DMS114 treated with DMSO at 0.1 percent for 48 hours (cell line): ENCODE measurements at regions not wholly inside any gene's neighbourhood (a gene's known extent, or its start where the extent isn't known, plus 50 kb on each side); places are given as distances from the start of the nearest gene placed in this dataset.

ENCODE experiments used
- DNase-seq: peaks from one replicate; lab custom pipeline; 2025; ENCODE audit not compliant: unreplicated experiment; lab: John Stamatoyannopoulos, UW

DNA sequence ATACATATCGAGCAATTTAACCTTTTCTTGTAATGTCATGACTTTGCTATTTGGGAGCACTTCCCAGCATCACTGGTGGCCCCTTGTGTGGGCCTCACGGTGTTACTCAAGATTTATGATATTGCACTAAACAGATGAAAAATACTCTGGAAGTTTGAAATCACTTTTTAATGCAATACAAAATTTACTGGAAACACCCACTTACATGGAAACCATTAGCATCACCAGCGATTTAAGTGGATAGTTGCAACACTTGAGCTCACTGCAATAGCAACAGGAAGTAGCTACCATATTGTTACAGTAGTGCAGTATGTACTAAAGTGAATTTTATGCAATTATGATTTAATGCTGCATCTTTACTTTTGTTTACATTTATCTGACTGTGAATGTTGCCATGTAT is 184.4 kb downstream of the MDFIC start:
- no peak for DNase-seq

DNA sequence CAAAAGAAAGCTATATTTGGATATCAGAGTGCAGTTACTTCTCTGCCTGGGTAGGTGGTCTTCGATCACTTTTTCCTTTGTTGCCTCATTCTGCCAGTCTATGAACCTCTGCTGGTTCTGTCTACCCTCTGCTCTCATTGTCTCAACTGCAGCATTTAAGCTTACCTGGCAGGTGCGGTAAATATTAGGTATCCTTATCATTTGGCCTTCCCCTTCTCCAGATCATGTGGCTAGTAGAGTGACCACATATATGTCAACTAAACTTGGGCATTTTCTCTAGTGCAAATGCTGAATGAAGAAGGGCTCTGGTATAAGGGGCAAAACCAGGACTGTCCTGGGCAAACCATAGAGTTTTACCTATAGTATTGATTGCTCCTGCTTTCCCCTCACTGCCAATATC is 180.8 kb downstream of the MDFIC start:
- DNase-seq, result no peak

DNA sequence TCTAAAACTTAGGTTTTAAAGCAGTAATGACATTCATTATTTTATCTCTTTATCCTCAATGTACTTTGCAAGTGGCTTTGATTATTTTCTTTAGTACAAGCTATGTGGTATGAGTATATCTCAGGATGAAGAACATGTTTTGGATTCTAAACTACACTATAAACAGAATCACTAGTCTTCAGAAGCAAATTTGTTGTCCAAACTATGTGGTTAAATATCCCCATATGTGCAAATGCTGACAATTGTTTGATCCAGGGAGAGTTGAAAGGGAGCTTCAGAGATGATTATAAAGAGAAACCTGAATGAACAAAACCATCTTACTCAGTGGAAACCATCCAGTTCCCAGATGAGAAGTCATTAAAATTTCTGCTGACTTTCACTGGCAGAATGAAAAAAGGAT is 179.3 kb downstream of the MDFIC start:
- DNase-seq, result no peak

DNA sequence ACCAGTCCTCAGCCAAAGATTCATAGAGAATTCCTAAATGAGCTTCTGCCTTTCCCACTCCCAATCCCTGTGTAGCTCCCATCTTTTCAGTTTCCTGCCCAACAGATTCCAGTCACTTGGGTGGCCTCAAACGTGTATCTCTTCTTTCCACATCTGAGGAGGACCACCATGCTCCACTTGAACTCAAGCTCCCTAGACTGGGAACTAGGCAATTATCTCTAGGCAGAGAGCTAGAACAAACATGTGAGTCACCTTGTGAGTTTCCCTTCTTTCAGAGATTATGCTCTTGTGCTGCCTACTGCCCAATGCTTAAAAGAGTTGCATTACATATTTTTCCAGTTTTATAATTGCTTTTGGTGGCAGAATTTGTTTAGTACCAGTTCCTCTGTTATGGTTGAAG is 178.0 kb downstream of the MDFIC start:
- DNase-seq, result no peak

GRCh38 chr7:115097175-115097671 is 175.3 kb downstream of the MDFIC start:
- no peak for DNase-seq

- DNase-seq, result no peak
Observed at GRCh38 chr7:115096262-115096661, 174.4 kb downstream of the MDFIC start.

GRCh38 chr7:115094163-115094562 is 172.3 kb downstream of the MDFIC start:
- no peak for DNase-seq

- no peak for DNase-seq
Observed at GRCh38 chr7:115088893-115089292, 167.0 kb downstream of the MDFIC start.

DNA sequence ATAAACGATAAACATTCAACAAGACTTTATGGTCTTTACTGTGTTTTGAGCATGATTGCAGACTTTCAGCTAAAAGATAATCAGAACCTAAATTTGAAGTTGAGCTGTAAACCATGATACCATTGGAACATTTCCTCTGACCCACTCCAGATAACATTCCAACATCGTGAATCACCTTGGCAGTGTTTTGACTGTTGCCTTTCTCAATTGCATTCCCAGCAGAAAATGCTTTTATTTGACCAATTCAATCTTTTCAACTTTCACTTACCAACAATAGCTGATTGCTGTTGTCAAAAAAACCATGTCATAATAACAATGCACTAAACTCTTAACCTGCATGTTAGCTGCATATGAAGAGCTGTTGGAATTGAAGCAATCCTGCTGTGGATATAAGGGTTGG is 165.5 kb downstream of the MDFIC start:
- no peak for DNase-seq

GRCh38 chr7:115086146-115086841 is 164.4 kb downstream of the MDFIC start:
- DNase-seq, result no peak

DNA sequence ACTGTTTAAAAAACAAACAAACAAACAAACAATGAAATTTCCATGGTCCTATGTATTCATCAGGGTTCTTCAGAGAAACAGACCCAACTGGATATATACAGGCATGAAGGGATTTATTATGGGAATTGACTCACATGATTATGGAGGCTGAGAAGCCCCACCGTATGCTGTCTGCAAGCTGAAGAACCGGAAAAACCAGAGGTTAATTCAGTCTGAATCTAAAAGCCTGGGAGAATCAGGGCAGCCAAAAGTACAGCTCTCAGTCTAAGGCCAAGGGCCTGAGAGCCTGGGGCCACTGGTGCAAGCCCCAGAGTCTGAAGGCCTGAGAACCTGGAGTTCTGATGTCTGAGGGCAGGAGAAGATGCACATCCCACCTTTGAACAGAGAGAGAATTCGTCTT is 163.5 kb downstream of the MDFIC start:
- DNase-seq, result no peak

- no peak for DNase-seq
Observed at GRCh38 chr7:115083935-115084334, 162.0 kb downstream of the MDFIC start.

DNA sequence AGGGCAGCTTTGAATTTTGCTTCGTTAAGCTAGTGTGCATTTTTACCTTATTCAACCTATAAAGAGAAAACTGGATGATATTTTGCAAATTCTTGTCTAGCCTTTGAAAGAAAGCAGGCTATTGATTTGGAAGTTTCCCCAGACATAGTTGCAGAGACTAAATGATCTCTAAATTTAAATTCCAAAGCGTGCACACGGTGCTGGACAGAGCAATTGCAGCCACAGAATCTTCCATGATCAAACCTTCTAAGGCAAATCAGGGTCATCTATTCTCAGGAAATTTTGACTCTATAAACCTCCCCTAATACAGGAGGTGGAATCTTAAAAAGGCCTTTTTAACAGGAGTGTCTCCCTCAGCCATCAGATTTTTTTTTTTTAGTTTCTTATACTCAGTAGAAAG is 159.9 kb downstream of the MDFIC start:
- DNase-seq, result no peak

GRCh38 chr7:115078851-115079250 is 157.0 kb downstream of the MDFIC start:
- DNase-seq, result no peak

GRCh38 chr7:115078386-115078785 is 156.5 kb downstream of the MDFIC start:
- DNase-seq, result no peak

GRCh38 chr7:115070311-115070710 is 148.4 kb downstream of the MDFIC start:
- DNase-seq, result no peak
